H9 (cell line): ENCODE measurements at regions not wholly inside any gene's neighbourhood (a gene's known extent, or its start where the extent isn't known, plus 50 kb on each side); places are given as distances from the start of the nearest gene placed in this dataset.

Experiments used
- DNase-seq: peaks from one replicate; pipeline ENCODE4 v3.0.0-alpha.2; 2017
- H2AFZ ChIP-seq: one replicate; pipeline ENCODE4 v1.6.1; 2013; ENCODE audit warnings: mild to moderate bottlenecking, low read length, control low read depth, moderate library complexity
- H2AK5ac ChIP-seq: 2 replicates; pipeline ENCODE4 v1.6.1; 2013; ENCODE audit warnings: low read length, control low read depth, mixed read lengths; ENCODE audit not compliant: insufficient read length
- H2BK120ac ChIP-seq: one replicate; pipeline ENCODE4 v1.6.1; 2013; ENCODE audit warnings: low read depth, mild to moderate bottlenecking, low read length, control low read depth, inconsistent platforms; ENCODE audit not compliant: poor library complexity, severe bottlenecking
- H2BK12ac ChIP-seq: 2 replicates; pipeline ENCODE4 v1.6.1; 2013; ENCODE audit warnings: low read length, control low read depth, mixed read lengths, low read depth; ENCODE audit not compliant: insufficient read length
- H2BK15ac ChIP-seq: 2 replicates; pipeline ENCODE4 v1.6.1; 2013; ENCODE audit warnings: low read depth, low read length, control low read depth
- H2BK20ac ChIP-seq: one replicate; pipeline ENCODE4 v1.6.1; 2013; ENCODE audit warnings: low read depth, mild to moderate bottlenecking, low read length, control low read depth, inconsistent platforms; ENCODE audit not compliant: poor library complexity, severe bottlenecking
- H2BK5ac ChIP-seq: 2 replicates; pipeline ENCODE4 v1.6.1; 2013; ENCODE audit warnings: low read length, control low read depth, mixed read lengths; ENCODE audit not compliant: insufficient read length
- H3K14ac ChIP-seq: 2 replicates; pipeline ENCODE4 v1.6.1; 2013; ENCODE audit warnings: low read length, control low read depth; ENCODE audit not compliant: insufficient read depth
- H3K18ac ChIP-seq: 2 replicates; pipeline ENCODE4 v1.6.1; 2013; ENCODE audit warnings: low read depth, mild to moderate bottlenecking, mixed read lengths, low read length, control low read depth; ENCODE audit not compliant: insufficient read length
- H3K23ac ChIP-seq: 2 replicates; pipeline ENCODE4 v1.6.1; 2013; ENCODE audit warnings: low read length, control low read depth, mixed read lengths, low read depth; ENCODE audit not compliant: insufficient read length
- H3K23me2 ChIP-seq: 2 replicates; pipeline ENCODE4 v1.6.1; 2013; ENCODE audit warnings: low read depth, mild to moderate bottlenecking, mixed read lengths, low read length, control low read depth; ENCODE audit not compliant: insufficient read length, poor library complexity, severe bottlenecking
- H3K27ac ChIP-seq: 2 replicates; pipeline ENCODE4 v1.5.1; 2013; ENCODE audit warnings: low read length, control low read depth, mixed read lengths, low read depth; ENCODE audit not compliant: insufficient read length
- H3K27me3 ChIP-seq: 2 replicates; pipeline ENCODE4 v1.6.1; 2013; ENCODE audit warnings: low read length, control low read depth, inconsistent platforms; ENCODE audit not compliant: insufficient read depth
- H3K4ac ChIP-seq: 2 replicates; pipeline ENCODE4 v1.6.1; 2013; ENCODE audit warnings: low read depth, mild to moderate bottlenecking, control low read depth, inconsistent platforms, low read length, moderate library complexity
- H3K4me1 ChIP-seq: 2 replicates; pipeline ENCODE4 v1.6.1; 2013; ENCODE audit warnings: low read length, control low read depth, inconsistent platforms; ENCODE audit not compliant: insufficient read depth
- H3K4me2 ChIP-seq: 2 replicates; pipeline ENCODE4 v1.6.1; 2013; ENCODE audit warnings: low read length, control low read depth, mixed read lengths; ENCODE audit not compliant: insufficient read length, insufficient read depth
- H3K56ac ChIP-seq: 2 replicates; pipeline ENCODE4 v1.6.1; 2013; ENCODE audit warnings: low read depth, mild to moderate bottlenecking, mixed read lengths, low read length, control low read depth; ENCODE audit not compliant: insufficient read length
- H3K79me1 ChIP-seq: 2 replicates; pipeline ENCODE4 v1.6.1; 2013; ENCODE audit warnings: low read depth, mild to moderate bottlenecking, moderate library complexity, low read length, control low read depth, inconsistent platforms; ENCODE audit not compliant: insufficient read depth, poor library complexity, severe bottlenecking
- H3K79me2 ChIP-seq: 2 replicates; pipeline ENCODE4 v1.6.1; 2013; ENCODE audit warnings: low read length, control low read depth, inconsistent platforms; ENCODE audit not compliant: insufficient read depth
- H3K9ac ChIP-seq: 2 replicates; pipeline ENCODE4 v1.6.1; 2013; ENCODE audit warnings: low read length, control low read depth, mixed read lengths; ENCODE audit not compliant: insufficient read length; ENCODE audit errors: extremely low read depth
- H3K9me3 ChIP-seq: one replicate; pipeline ENCODE4 v1.6.1; 2013; ENCODE audit warnings: low read depth, low read length, inconsistent platforms; ENCODE audit not compliant: control insufficient read depth
- H3T11ph ChIP-seq: one replicate; pipeline ENCODE4 v1.6.1; 2013; ENCODE audit warnings: mild to moderate bottlenecking, low read length, control low read depth, inconsistent platforms
- H4K20me1 ChIP-seq: one replicate; pipeline ENCODE4 v1.6.1; 2013; ENCODE audit not compliant: control insufficient read depth, insufficient read length, insufficient read depth
- H4K5ac ChIP-seq: 2 replicates; pipeline ENCODE4 v1.6.1; 2013; ENCODE audit warnings: low read depth, mild to moderate bottlenecking, mixed read lengths, low read length, control low read depth; ENCODE audit not compliant: insufficient read length
- H4K8ac ChIP-seq: replicated peaks from 2 replicates; pipeline ENCODE4 v1.6.1; 2013; ENCODE audit warnings: low read length, control low read depth, mixed read lengths, low read depth; ENCODE audit not compliant: insufficient read length
- H4K91ac ChIP-seq: 2 replicates; pipeline ENCODE4 v1.6.1; 2013; ENCODE audit warnings: low read depth, mild to moderate bottlenecking, moderate library complexity, mixed read lengths, low read length, control low read depth; ENCODE audit not compliant: insufficient read length
- H3K27ac Mint-ChIP-seq, 3 experiments: 2 replicates in 2 of 3; 3 replicates in 1 of 3; pipeline ENCODE4 v1.8.0; 2020 to 2021; ENCODE audit warnings: mixed read lengths in 3 of 3, mild to moderate bottlenecking in 1 of 3, moderate library complexity in 1 of 3
- H3K27me3 Mint-ChIP-seq: 2 replicates; pipeline ENCODE4 v1.8.0; 2021; ENCODE audit warnings: low read depth, mild to moderate bottlenecking, moderate library complexity, mixed read lengths
- H3K36me3 Mint-ChIP-seq, 3 experiments: 2 replicates in 2 of 3; 3 replicates in 1 of 3; pipeline ENCODE4 v1.8.0; 2020 to 2021; ENCODE audit warnings: low read depth in 3 of 3, mixed read lengths in 3 of 3; ENCODE audit not compliant: insufficient read depth in 1 of 3
- H3K4me1 Mint-ChIP-seq, 2 experiments: 2 replicates each; pipeline ENCODE4 v1.8.0; 2020; ENCODE audit warnings: mixed read lengths in 2 of 2
- H3K4me3 Mint-ChIP-seq, 2 experiments: 2 replicates in 1 of 2; 3 replicates in 1 of 2; pipeline ENCODE4 v1.8.0; 2020 to 2021; ENCODE audit warnings: mild to moderate bottlenecking in 2 of 2, mixed read lengths in 2 of 2, moderate library complexity in 1 of 2
- H3K9me3 Mint-ChIP-seq, 2 experiments: 2 replicates in 1 of 2; 3 replicates in 1 of 2; pipeline ENCODE4 v1.8.0; 2020; ENCODE audit warnings: mild to moderate bottlenecking in 2 of 2, mixed read lengths in 2 of 2, moderate library complexity in 1 of 2
- WGBS: extraction: QIAGEN DNeasy Blood & Tissue Kit; methylation state at CpG from one replicate; pipeline ENCODE4 v1.1.7; 2013; ENCODE audit warnings: missing lambda C conversion rate, low lambda C conversion rate, mixed read lengths; ENCODE audit not compliant: insufficient read length; ENCODE audit errors: extremely low coverage; 5-methylcytosine and 5-hydroxymethylcytosine counted together
- TF ChIP-seq, protein P1 (sequence below): fragments of 200-600 bp; sonication (generic); conservative IDR thresholded peaks from 3 replicates; pipeline ENCODE4 v1.8.0; 2021; ENCODE audit warnings: antibody characterized with exemption, mild to moderate bottlenecking

- H3K9ac ChIP-seq: no peak overlapping the region
- H3K27me3 ChIP-seq: no peaks in the 10 kb centered on the region
- no peak overlapping the region for H3K4me2 ChIP-seq
- H2AK5ac ChIP-seq: no peak overlapping the region
- Mint-ChIP-seq H3K9me3 (peaks cover 1 to 3% of the 10 kb centered on the region in 2 experiments; a peak in 2 of 5 replicates), H3K27ac (no peak overlapping the region), H3K36me3 (no peaks in the 10 kb centered on the region; a peak in 3 of 7 replicates), H3K4me1 (no peaks in the 10 kb centered on the region), H3K27me3 (no peaks in the 10 kb centered on the region), H3K4me3 (no peak overlapping the region)
- H2BK120ac ChIP-seq: no peak overlapping the region
- H4K20me1 ChIP-seq: no peaks in the 10 kb centered on the region
- no peaks in the 10 kb centered on the region for H3K9me3 ChIP-seq
- H3K4ac ChIP-seq: no peak overlapping the region
- no peak overlapping the region for H3K27ac ChIP-seq
- WGBS: no CpG with 5 or more reads among the region's 4 CpGs
- H2BK5ac ChIP-seq: no peak overlapping the region
- H3K56ac ChIP-seq: no peak overlapping the region
- H2BK15ac ChIP-seq: no peak overlapping the region
- no peak overlapping the region for H4K8ac ChIP-seq
- H3K23ac ChIP-seq: no peak overlapping the region
- no peak overlapping the region for H3K18ac ChIP-seq
- no peaks in the 10 kb centered on the region for H3K79me1 ChIP-seq
- H4K5ac ChIP-seq: no peak overlapping the region
- no peak overlapping the region for H2BK20ac ChIP-seq
- H3K79me2 ChIP-seq: no peaks in the 10 kb centered on the region
- H3K14ac ChIP-seq: no peak overlapping the region
- H4K91ac ChIP-seq: no peak overlapping the region
- no peaks in the 10 kb centered on the region for H3K4me1 ChIP-seq
- H3T11ph ChIP-seq: no peak overlapping the region
- DNase-seq: no peak
- H2BK12ac ChIP-seq: no peak overlapping the region
- H2AFZ ChIP-seq: no peak overlapping the region
- TF ChIP-seq, protein P1, sequence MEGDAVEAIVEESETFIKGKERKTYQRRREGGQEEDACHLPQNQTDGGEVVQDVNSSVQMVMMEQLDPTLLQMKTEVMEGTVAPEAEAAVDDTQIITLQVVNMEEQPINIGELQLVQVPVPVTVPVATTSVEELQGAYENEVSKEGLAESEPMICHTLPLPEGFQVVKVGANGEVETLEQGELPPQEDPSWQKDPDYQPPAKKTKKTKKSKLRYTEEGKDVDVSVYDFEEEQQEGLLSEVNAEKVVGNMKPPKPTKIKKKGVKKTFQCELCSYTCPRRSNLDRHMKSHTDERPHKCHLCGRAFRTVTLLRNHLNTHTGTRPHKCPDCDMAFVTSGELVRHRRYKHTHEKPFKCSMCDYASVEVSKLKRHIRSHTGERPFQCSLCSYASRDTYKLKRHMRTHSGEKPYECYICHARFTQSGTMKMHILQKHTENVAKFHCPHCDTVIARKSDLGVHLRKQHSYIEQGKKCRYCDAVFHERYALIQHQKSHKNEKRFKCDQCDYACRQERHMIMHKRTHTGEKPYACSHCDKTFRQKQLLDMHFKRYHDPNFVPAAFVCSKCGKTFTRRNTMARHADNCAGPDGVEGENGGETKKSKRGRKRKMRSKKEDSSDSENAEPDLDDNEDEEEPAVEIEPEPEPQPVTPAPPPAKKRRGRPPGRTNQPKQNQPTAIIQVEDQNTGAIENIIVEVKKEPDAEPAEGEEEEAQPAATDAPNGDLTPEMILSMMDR: no peak
- H3K23me2 ChIP-seq: no peaks in the 10 kb centered on the region
Measured at GRCh38 chr1:96075704-96076455, 645.7 kb upstream of the PTBP2 start.
